HFFc6 (cell line): ENCODE measurements at regions not wholly inside any gene's neighbourhood (a gene's known extent, or its start where the extent isn't known, plus 50 kb on each side); places are given as distances from the start of the nearest gene placed in this dataset.

ENCODE experiments used
- DNase-seq: peaks from one replicate; pipeline ENCODE4 v3.0.0-alpha.2; 2018
- H3K27ac Mint-ChIP-seq: 2 replicates; pipeline ENCODE4 v1.8.0; 2020; ENCODE audit warnings: mild to moderate bottlenecking, mixed read lengths
- H3K27me3 Mint-ChIP-seq: 2 replicates; pipeline ENCODE4 v1.8.0; 2021; ENCODE audit warnings: mild to moderate bottlenecking, moderate library complexity, mixed read lengths; ENCODE audit not compliant: insufficient read depth
- H3K36me3 Mint-ChIP-seq: 2 replicates; pipeline ENCODE4 v1.8.0; 2021; ENCODE audit warnings: low read depth, mixed read lengths
- H3K4me1 Mint-ChIP-seq: 2 replicates; pipeline ENCODE4 v1.8.0; 2020; ENCODE audit warnings: low read depth, mixed read lengths
- H3K4me3 Mint-ChIP-seq: 2 replicates; pipeline ENCODE4 v1.8.0; 2020; ENCODE audit warnings: mild to moderate bottlenecking, moderate library complexity, mixed read lengths
- H3K9me3 Mint-ChIP-seq: 2 replicates; pipeline ENCODE4 v1.8.0; 2020; ENCODE audit warnings: mild to moderate bottlenecking, mixed read lengths
- TF ChIP-seq, protein P1 (sequence below): fragments of 200-600 bp; sonication (generic); IDR thresholded peaks from 2 replicates; pipeline ENCODE4 v1.5.0; 2021; ENCODE audit warnings: antibody characterized with exemption, mild to moderate bottlenecking

GRCh38 chr18:38028946-38029345 is 463.3 kb upstream of the CELF4 start:
- TF ChIP-seq, protein P1, sequence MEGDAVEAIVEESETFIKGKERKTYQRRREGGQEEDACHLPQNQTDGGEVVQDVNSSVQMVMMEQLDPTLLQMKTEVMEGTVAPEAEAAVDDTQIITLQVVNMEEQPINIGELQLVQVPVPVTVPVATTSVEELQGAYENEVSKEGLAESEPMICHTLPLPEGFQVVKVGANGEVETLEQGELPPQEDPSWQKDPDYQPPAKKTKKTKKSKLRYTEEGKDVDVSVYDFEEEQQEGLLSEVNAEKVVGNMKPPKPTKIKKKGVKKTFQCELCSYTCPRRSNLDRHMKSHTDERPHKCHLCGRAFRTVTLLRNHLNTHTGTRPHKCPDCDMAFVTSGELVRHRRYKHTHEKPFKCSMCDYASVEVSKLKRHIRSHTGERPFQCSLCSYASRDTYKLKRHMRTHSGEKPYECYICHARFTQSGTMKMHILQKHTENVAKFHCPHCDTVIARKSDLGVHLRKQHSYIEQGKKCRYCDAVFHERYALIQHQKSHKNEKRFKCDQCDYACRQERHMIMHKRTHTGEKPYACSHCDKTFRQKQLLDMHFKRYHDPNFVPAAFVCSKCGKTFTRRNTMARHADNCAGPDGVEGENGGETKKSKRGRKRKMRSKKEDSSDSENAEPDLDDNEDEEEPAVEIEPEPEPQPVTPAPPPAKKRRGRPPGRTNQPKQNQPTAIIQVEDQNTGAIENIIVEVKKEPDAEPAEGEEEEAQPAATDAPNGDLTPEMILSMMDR, result no peak
- H3K27me3 Mint-ChIP-seq, result peaks cover 5% of the 10 kb centered on the region
- no peak overlapping the region for H3K27ac Mint-ChIP-seq
- no peak overlapping the region for H3K4me3 Mint-ChIP-seq
- H3K4me1 Mint-ChIP-seq, result no peaks in the 10 kb centered on the region
- peaks cover 47% of the 10 kb centered on the region for H3K9me3 Mint-ChIP-seq
- H3K36me3 Mint-ChIP-seq, result no peaks in the 10 kb centered on the region; the same call in 1 of the 2 replicates
- no peak for DNase-seq

DNA sequence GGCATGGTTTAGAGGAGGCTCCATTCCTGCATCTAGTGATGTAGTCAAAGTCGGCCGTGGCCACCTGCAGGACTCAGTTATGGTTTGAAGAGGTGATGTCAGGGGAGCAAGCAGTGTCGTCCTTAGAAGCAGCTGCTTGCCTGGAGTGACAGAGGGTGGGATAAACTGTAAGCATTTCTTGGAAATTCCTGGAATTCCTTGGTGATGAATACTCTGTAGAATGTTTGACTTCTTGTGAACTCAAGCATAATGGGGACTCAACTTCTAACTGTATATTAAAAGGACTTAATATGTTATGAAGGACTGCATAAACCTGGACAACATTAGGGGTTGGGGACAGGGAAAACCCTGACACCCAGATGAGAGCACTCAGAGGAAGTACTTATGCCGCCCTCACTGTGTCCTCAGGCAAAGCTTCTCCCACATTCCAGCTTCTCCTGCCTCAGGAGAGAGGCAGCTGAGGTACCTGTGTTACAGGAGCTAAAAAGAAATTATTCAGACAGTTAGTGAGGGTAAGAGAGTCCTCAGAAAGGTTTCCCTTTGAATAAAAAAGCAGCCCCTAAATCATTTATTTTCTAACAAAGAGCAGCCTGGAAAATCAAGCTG is 459.9 kb upstream of the CELF4 start:
- H3K27ac Mint-ChIP-seq, result no peak overlapping the region
- TF ChIP-seq, protein P1, result no peak
- H3K27me3 Mint-ChIP-seq, result peaks cover 5% of the 10 kb centered on the region
- H3K4me1 Mint-ChIP-seq, result no peaks in the 10 kb centered on the region
- DNase-seq, result no peak
- no peaks in the 10 kb centered on the region; the same call in 1 of the 2 replicates for H3K36me3 Mint-ChIP-seq
- H3K4me3 Mint-ChIP-seq, result no peak overlapping the region
- H3K9me3 Mint-ChIP-seq, result peaks cover 46% of the 10 kb centered on the region

GRCh38 chr18:38023871-38024270 is 458.3 kb upstream of the CELF4 start:
- no peaks in the 10 kb centered on the region for H3K36me3 Mint-ChIP-seq
- peaks cover 2% of the 10 kb centered on the region; the same call in 1 of the 2 replicates for H3K27me3 Mint-ChIP-seq
- H3K9me3 Mint-ChIP-seq, result peaks cover 37% of the 10 kb centered on the region
- no peaks in the 10 kb centered on the region for H3K4me1 Mint-ChIP-seq
- H3K27ac Mint-ChIP-seq, result no peak overlapping the region
- no peak overlapping the region for H3K4me3 Mint-ChIP-seq
- no peak for DNase-seq
- TF ChIP-seq, protein P1, result no peak

- no peaks in the 10 kb centered on the region for H3K4me1 Mint-ChIP-seq
- TF ChIP-seq, protein P1, result no peak
- H3K9me3 Mint-ChIP-seq, result peaks cover 32% of the 10 kb centered on the region
- H3K27ac Mint-ChIP-seq, result no peak overlapping the region
- DNase-seq, result no peak
- H3K36me3 Mint-ChIP-seq, result no peaks in the 10 kb centered on the region
- peaks cover 2% of the 10 kb centered on the region; the same call in 1 of the 2 replicates for H3K27me3 Mint-ChIP-seq
- H3K4me3 Mint-ChIP-seq, result no peak overlapping the region
Observed at GRCh38 chr18:38022234-38022633, 456.6 kb upstream of the CELF4 start.

GRCh38 chr18:38019292-38019691 is 453.7 kb upstream of the CELF4 start:
- Mint-ChIP-seq H3K36me3 (no peaks in the 10 kb centered on the region), H3K4me1 (no peaks in the 10 kb centered on the region), H3K9me3 (peaks cover 47% of the 10 kb centered on the region), H3K27me3 (no peaks in the 10 kb centered on the region; the same call in 1 of the 2 replicates), H3K27ac (no peak overlapping the region), H3K4me3 (no peak overlapping the region)
- no peak for DNase-seq
- TF ChIP-seq, protein P1, result no peak
